Activated CD4-positive, alpha-beta T cell treated with anti-CD3 and anti-CD28 coated beads, Interleukin-2, amount 50 U/mL, for 16 hours (primary cell): ENCODE measurements at regions not wholly inside any gene's neighbourhood (a gene's known extent, or its start where the extent isn't known, plus 50 kb on each side); places are given as distances from the start of the nearest gene placed in this dataset.
"Not testable (repeated sequence)": the region's sequence is repeated elsewhere in the genome, so short reads cannot be mapped to it uniquely, and the experiment has no call there.

ENCODE experiments used
- DNase-seq: peaks from one replicate; pipeline ENCODE4 v3.0.0-alpha.2; 2020

GRCh38 chr7:13241416-13241815, 554.0 kb downstream of the ARL4A start:
- no peak for DNase-seq

GRCh38 chr7:13257661-13258060, 570.2 kb downstream of the ARL4A start:
- DNase-seq = no peak

- DNase-seq = no peak
Observed at GRCh38 chr7:13258386-13258785, 571.0 kb downstream of the ARL4A start.

GRCh38 chr7:13259930-13260329, 572.5 kb downstream of the ARL4A start:
- no peak for DNase-seq

GRCh38 chr7:13262929-13263530, 575.6 kb downstream of the ARL4A start:
- peak; percentile 15 for DNase-seq

- DNase-seq = no peak
Observed at GRCh38 chr7:13265271-13265670, 577.8 kb downstream of the ARL4A start.

GRCh38 chr7:13274205-13274604, 586.8 kb downstream of the ARL4A start:
- not testable (repeated sequence) for DNase-seq

GRCh38 chr7:13276977-13277376, 589.5 kb downstream of the ARL4A start:
- DNase-seq = no peak

GRCh38 chr7:13278020-13278419, 590.6 kb downstream of the ARL4A start:
- DNase-seq = no peak

- DNase-seq = peak; percentile 12
Observed at GRCh38 chr7:13279854-13280435, 592.5 kb downstream of the ARL4A start.

GRCh38 chr7:13282377-13282980, 595.0 kb downstream of the ARL4A start:
- DNase-seq = no peak

GRCh38 chr7:13286916-13287315, 599.5 kb downstream of the ARL4A start:
- no peak for DNase-seq

- no peak for DNase-seq
Observed at GRCh38 chr7:13288516-13288915, 601.1 kb downstream of the ARL4A start.

GRCh38 chr7:13290975-13291374, 603.5 kb downstream of the ARL4A start:
- no peak for DNase-seq

GRCh38 chr7:13293264-13294002, 606.0 kb downstream of the ARL4A start:
- DNase-seq = no peak

- no peak for DNase-seq
Observed at GRCh38 chr7:13307040-13307439, 619.6 kb downstream of the ARL4A start.

- DNase-seq = no peak
Observed at GRCh38 chr7:13308423-13308822, 621.0 kb downstream of the ARL4A start.

- no peak for DNase-seq
Observed at GRCh38 chr7:13309535-13309934, 622.1 kb downstream of the ARL4A start.

GRCh38 chr7:13312307-13312706, 624.9 kb downstream of the ARL4A start:
- no peak for DNase-seq

- DNase-seq = no peak
Observed at GRCh38 chr7:13320333-13320732, 632.9 kb downstream of the ARL4A start.

GRCh38 chr7:13321316-13321715, 633.9 kb downstream of the ARL4A start:
- DNase-seq = no peak

GRCh38 chr7:13322126-13322525, 634.7 kb downstream of the ARL4A start:
- no peak for DNase-seq

- no peak for DNase-seq
Observed at GRCh38 chr7:13327669-13328068, 640.2 kb downstream of the ARL4A start.

- no peak for DNase-seq
Observed at GRCh38 chr7:13333371-13333770, 645.9 kb downstream of the ARL4A start.
